HG03439 (cell line): ENCODE measurements at regions not wholly inside any gene's neighbourhood (a gene's known extent, or its start where the extent isn't known, plus 50 kb on each side); places are given as distances from the start of the nearest gene placed in this dataset.

Source experiments
- ATAC-seq: cut with Tn5 transposase; IDR thresholded peaks from one replicate; pipeline ENCODE4 v1.9.1; 2021; ENCODE audit warnings: mild to moderate bottlenecking, moderate library complexity; ENCODE audit not compliant: unreplicated experiment

DNA sequence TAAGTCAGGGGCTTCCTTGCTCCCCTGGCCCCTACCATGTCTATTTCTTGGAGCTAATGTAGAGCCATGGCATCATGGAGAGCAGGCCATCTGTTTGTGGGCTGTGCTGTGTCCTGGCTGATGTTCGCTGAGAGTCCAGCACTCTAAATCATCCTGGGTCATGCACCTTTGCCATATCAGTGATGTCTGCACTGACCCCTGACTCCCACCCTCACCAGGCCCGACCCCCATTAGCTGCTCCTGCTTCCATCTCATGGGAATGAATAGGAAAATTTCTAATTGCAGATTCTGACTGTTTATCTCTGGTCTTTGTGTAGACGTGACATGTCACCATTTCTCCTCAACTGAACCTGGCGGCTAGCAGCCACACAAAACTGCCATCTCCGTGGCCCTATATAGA lies 236.9 kb downstream of the NSG2 start:
- no peak for ATAC-seq

DNA sequence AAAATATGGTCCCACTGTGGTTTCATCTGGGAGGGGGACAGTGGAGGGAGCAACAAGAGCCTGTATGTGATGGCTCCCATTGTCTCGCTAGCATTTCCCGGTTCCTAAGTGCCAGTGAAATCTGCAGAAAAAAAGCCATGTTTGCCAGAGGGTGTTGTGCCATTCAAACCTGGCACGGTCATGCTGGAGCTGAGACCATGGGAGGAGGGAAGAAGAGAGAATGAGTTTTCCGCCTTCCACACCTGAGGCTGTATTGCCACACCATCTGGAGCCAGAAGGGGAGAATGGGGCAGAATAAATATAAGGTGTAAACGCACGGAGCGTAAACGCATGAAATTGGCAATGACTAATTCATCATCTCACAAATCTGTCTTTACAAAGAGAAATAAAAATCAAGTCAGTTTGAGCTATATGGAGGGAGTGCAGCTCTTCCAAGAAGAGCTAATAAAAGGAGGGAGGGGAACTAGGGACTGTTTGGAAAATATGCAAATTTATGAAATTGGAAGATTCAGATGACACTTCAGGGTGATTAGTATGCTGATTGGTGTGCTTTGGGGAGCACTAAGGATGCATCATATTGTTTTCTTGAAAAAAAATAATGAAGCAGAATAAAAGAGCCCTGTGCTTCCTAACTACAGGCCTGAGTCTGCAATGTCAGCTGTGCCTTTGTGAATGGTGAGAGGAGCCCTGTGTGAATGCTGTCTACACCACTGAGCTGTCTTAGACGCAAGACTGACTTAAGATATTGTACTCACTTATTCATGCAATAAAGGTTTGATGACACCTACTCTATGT lies 237.9 kb downstream of the NSG2 start:
- no peak for ATAC-seq

DNA sequence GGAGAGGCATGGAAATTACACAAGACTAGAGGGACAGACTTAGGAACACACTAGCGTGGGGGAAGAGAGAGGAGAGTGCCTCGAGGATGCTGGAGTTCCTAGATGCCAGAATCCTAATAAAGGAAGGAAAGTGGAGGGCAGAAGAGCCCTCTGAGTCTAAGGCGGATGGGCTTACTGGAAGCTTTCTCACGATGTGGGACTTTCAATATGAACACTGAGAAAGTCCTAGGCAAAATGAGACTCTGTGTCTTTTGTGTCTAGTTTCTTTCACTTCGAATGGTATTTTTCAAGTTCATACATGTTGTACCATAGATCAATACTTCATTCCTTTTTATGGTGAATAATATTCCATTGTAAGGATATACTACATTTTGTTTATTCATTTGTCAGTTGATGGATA lies 239.4 kb downstream of the NSG2 start:
- ATAC-seq, result no peak

DNA sequence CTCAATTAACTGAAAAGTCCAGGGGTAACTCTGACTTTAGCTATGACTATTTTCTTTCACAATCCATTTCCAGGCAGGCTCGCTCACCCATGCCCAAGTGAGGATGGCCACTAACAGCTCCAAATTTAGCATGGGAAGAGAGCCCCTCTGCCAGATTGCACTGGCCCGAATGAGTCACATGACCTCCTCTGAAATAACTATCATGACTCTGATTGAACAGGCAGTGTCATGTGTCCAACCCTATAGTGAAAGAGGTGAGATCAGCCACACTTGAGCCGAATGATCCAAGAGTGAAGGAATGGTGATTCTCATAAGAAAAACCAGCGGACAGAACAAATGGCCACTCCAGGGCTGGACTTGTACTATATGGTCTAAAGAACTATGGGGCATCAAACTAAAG lies 242.3 kb downstream of the NSG2 start:
- ATAC-seq, result no peak

DNA sequence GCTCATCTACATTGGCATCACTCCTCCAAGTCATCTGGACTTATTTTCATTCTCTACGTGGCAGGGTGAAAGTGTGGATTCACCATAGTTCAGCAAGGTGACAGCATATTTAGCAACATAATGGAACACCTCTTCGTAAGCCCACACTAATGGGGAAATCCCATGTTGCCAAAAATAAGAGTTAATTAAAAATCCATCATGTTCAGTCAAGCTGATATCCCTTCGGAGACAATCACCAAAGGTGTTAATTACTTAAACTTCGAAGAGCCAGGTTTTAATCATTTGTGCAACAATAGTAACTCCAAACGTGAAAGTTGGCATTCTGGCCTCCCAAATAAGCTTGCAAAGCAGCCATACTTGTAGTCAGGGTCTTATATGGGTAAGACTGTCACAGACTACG lies 242.9 kb downstream of the NSG2 start:
- no peak for ATAC-seq

DNA sequence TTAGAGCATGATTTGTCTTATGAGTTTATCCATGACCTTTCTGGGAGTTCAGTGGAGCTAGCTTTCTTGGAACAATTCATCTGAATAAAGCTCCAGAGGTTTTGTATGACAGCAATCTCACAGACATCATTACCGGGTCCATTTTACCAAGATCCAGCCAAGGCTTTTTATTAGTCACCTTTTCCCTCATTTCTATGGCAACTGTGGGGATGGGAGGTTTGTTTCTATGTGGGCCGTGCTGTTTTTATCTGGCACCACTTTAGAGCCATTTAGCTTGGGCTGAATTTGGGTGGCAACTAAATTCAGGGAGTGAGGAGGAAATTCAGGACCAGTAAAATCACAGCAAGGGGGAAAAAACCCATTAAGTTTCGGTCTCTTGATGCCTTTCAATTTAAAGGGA lies 245.7 kb downstream of the NSG2 start:
- ATAC-seq, result no peak

DNA sequence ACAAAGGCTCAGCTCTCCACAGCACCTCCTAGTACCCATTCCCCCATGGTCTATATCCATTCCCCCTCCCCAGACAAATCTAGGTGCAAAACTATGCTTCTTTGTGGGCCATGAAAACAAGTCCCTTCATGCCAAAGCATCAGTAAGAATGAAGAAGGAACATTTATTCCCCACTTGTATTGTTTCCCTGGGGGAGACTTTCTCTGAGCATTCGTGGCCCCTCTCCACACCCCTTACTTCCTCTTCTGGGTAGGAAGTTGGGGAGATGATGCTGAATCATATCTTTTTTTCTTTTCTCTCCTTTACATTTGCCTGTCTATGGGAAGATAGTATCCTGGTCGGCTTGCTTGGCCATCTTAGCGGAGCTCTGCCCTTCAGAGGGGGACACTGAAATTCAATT lies 246.8 kb downstream of the NSG2 start:
- ATAC-seq, result no peak

DNA sequence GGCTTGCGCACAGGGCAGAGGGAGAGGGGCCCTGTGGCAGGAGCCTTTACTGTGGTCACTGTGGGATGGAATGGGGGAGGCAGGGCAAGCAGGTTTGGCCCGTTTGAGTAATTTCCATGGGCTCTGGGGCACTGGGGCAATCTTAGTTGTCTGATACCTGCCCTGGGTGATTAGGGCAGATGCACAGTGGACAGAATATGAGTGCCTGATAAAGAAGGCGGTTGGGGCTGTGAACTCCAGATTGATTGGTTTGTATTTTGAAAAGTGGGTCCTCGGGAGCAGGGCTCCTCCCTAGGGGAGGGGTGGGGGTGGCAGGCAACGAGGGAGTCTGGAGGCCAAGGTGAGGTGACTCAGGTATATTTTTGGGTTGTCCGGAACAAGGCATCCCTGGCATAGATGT lies 247.5 kb downstream of the NSG2 start:
- ATAC-seq, result no peak

DNA sequence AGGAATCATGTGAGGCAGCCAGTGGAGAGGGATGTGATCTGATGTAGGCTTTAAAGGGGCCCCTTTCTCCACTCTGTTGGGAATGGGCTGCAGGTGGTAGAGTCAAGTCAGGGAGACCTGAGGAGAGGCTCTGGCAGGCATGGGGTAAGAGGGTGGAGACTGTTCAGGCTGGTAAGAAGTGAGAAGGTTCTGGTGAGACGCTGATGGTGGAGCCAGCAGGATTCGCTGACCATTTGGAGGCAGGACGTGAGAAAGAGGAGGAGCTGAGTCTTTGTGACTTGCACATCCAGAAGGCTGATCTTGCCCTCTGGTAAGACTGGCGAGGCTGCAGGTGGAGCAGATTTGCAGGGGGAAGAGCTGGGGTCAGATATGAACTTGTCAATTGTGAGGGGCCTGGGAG lies 248.0 kb downstream of the NSG2 start:
- no peak for ATAC-seq

DNA sequence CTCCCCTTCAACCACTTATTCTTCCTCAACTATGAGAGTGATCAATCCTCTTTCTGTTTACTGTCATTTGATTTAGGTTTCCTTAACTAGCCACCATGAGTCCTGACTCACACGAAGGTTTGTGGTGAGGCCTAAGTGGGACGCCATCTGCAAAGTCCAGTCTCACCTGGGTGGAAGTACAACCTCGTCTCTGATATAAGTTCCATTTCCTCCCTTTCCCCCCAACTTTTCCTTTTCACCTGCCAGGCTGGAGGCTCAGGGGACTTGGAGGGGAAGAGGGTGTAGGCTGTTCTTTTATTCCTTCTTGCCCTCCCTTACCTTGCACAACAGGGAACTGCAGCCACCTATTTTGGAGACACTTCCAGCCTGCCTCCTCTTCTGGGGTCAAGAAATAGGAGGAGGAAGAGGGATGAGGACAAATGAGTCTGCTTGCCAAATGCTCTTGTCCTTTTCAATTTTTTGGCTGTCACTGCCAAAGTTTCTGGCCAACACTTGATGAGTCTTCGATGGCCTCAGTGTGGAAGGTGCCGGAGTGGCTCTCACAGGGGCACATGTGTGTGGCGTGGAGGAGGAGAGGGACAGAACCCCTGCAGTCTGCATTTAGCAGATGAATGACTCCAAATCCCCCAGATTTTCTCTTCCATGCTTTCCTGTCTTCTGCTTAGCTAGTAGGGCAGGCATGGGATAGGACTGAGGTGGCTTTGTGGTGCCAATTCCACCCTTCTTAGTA lies 249.6 kb downstream of the NSG2 start:
- ATAC-seq, result no peak

DNA sequence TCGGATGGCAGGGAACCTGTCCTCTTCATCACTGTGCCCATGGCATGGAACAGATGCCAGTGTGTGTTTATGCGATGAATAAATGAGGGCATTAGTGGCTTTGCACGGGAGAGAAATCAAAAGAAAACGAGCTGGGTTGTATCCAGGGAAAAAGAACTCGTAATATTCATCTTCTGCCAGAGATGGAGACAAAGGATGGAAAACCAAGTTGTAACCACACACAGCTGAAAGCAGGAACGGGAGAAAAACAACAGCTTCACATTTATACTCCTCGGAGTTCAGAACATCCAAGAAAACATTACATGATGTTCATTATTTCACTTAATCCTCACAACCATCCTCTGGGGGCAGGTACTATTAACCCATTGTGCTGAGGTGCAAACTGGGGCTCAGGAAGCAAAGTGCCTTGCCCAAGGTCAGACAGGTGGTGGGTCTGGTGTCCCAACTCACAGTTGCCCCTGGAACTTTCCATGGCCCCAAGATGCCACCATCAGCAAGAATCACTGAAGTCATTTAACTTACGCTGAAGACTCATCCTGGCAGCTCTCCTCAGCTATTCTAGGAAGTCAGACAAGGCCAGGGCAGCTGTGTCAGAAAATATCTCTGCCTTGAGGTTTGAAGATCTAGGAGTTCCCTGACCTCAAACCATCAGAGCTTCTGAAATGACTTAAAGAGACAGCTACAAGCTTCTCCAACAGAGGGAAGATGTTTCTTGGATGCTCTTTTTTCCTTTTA lies 250.4 kb downstream of the NSG2 start:
- ATAC-seq, result no peak

DNA sequence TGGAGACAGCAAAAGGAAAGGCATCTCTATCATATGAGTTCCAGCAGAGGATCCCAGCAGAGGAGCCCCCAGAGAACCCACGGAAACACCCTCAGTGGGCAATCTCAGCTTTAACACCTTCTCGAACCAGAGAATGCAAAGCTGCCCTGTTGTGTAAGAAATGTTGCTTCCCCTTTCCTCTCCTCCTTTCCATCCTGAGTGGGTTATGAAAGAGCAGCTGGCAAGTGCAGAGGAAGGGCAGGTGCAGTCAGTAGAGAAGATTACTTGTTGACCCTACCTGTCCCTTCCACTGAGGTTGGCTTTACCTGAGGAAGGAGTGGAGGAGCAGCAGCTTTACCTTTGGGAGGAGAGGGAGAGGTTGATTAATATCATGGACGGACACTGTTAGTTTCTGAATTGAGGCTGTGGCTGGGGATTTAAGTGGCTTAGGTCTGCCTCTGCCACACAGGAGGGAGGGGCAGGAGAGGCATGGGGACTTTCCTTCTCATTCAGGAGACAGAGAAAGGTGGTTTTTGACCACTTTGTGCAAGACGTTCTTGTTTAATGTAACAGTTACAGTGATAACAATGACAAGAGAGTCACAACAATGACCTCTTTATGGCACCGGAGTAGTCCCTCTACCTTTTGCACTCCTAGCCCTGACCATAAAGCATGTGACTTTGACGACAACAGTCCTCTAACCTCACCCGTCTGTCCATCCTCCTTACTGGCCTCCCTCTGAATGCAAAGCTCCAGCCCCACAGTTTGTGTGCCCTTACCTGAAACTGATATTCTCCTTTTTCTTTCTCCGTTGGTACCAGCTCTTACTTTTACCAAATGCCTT lies 254.8 kb downstream of the NSG2 start:
- no peak for ATAC-seq

DNA sequence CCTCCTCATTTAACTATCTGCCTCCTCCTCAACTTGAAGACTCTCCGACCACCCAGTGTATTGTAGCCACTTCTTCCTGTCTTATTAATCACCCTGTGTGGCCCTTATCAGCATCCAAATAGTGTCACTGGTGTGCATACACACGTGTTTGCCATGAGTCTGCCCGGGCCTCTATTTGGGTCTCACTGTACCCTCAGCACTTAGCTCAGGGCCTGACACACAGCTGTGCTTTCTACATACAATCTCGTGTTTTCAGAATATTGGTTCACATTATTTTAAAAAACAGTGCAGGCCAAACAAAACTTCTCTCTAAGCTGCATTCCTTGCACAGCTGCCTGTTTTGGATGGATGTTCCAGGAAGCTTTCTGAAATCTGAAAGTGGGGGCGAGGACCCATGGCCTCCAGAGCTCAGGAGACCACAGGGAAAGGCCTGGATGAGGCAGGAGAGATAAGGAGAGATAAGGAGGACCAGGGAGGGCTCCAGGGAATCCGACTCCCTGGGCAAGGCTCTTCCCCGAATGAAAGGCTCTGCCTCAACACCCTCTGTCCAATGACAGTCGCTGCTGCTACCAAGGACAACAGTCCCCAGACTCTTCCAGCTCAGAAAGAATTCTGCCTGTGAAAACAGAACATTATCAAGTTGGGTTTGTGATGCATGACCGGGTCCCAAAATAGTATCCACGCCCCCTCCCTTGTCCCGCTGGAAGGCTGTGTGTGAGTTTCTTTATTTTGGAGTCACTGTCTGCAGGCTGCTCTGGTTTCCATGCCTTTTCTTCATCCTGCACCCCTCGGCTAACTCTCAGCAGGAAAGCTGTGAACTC lies 255.6 kb downstream of the NSG2 start:
- ATAC-seq, result no peak

DNA sequence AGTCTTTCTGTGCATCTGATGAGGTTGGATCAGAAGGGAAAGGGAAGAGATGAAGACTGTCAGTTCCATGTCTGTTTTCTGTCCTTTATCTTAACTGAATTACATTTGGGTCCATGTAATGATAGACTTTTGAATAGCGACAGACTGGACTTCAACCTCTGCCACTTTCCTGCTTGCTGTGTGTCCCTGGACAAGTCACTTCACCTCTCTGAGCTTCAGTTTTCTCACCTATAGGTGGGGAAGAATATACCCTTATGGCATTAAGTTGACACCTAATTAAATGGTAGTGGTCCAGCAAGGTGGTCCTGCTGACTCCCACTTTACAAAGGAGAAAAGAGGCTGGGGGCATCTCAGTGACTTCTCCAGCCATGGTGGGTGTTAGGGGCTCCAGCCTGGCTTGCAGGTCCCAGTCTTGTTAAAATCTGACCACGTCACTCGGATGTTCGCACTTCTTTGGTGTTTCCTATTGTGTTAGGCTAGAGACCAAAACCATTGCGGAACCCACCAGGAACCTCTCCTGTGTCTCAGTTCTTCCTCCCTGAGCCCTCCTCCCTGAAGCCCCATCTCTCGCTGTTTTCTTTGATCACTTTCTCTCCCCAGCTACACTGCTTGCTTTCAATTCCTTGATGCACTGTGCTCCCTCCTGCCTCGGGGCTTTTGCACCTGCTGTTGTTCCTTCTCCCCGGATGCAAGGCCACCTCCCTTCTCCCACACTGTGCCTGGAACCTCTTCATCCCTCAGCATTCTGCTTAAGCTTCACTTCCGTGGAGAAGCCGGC lies 256.5 kb downstream of the NSG2 start:
- no peak for ATAC-seq

DNA sequence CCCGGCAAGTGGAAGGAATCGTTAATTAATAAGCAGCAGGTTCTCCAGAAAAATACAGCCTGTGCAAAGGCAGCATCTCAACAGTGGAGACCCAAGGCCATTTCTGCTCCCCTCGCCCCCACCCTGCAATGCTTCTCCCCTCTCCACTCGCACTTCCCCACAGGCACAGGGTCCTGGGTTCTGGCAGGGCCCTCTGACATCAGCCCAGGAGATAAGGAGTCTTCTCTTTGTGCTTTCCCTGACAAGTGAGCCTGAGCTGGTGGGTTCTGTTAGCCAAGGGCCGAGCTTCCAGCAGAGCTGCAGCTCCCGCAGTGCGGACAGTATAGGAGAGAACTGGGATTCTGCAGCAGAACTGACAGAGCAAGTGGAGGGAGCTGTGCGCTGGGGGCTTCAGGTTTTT lies 257.5 kb downstream of the NSG2 start:
- no peak for ATAC-seq

DNA sequence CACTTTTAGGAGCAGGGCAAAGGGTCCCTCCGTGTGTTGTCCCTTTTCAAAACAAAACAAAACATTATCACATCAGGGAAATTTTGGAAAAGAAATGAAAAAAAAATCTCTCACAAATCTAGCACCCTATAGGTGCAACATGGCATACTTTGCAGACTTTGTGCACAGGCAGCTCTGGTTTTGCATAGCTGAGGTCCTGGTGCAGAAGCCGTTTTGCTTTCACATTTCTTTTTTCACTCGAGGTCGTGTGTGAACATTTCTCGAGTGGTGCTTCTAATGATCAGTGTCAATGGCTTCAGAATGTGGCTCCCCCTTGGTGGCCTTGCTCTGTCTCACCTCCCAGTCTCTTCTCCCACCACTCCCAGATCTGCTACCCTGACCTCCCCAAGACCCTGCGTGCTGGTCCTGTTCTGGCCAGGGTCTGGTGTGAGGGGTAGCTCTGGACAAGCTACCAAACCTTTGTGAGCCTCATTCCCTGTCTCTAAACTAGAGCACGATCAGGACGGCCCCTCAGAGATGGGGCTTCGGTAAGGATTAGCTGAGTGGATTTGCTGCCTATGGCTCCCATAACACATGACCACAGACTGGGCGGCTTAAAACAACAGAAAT lies 258.0 kb downstream of the NSG2 start:
- no peak for ATAC-seq

DNA sequence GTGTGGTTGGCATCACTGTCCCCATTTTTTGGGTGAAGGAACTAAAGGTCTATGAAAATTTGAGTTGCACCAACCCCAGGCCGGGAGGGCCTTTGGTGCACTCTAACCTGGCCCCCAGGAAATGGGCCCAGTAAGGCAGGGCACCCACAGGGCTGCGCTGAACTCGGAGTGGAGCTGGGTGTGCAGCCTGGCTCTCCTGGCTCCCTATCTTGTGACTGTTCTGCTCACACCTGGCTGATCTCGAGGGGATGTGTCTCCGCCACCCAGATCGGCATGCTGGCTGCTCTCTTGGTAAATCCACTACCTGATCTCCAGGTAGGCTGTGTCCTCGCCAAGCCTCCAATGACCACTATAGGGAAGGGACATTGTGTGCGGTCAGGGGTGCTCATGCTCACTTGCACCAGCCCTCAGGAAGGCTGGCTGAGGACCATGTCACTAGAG lies 259.8 kb downstream of the NSG2 start:
- ATAC-seq, result no peak

DNA sequence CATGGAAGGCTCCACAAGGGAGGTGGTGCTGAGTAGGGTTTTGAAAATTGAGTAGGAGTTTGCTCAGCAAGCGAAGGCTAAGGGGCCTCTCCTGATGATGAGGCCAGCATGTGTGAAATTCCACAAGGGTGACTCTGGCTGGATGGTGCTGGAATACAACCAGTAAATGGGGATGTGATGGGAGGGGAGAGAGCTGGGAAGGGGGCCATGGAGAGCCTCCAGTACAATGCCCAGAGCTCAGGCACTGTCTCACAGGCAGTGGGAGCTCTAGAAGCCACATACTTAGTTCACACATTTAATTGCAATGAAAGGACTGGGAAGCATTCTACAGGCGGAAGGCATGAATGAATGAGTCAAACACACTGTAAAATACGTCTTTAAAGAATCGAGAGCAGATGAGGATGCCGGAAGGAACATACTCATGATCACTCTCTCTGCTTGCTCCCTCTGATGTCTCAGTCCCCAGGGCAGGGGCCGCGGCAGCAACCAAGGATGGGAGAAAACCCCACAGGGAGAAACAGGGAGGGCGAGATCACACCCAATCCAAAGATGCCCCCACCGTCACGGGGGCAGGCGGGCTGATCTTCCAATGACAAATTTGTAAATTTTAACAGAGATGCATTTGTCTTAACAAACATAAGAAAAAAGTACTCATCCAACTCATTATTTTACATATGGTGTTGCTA lies 261.0 kb downstream of the NSG2 start:
- no peak for ATAC-seq
